Embryonic facial prominence (tissue), 1 donor: ENCODE measurements at regions not wholly inside any gene's neighbourhood (a gene's known extent, or its start where the extent isn't known, plus 50 kb on each side); places are given as distances from the start of the nearest gene placed in this dataset.

Source experiments
- DNase-seq: peaks from one replicate; pipeline ENCODE4 v3.0.0-alpha.2; 2016; ENCODE audit errors: extremely low spot score

DNA sequence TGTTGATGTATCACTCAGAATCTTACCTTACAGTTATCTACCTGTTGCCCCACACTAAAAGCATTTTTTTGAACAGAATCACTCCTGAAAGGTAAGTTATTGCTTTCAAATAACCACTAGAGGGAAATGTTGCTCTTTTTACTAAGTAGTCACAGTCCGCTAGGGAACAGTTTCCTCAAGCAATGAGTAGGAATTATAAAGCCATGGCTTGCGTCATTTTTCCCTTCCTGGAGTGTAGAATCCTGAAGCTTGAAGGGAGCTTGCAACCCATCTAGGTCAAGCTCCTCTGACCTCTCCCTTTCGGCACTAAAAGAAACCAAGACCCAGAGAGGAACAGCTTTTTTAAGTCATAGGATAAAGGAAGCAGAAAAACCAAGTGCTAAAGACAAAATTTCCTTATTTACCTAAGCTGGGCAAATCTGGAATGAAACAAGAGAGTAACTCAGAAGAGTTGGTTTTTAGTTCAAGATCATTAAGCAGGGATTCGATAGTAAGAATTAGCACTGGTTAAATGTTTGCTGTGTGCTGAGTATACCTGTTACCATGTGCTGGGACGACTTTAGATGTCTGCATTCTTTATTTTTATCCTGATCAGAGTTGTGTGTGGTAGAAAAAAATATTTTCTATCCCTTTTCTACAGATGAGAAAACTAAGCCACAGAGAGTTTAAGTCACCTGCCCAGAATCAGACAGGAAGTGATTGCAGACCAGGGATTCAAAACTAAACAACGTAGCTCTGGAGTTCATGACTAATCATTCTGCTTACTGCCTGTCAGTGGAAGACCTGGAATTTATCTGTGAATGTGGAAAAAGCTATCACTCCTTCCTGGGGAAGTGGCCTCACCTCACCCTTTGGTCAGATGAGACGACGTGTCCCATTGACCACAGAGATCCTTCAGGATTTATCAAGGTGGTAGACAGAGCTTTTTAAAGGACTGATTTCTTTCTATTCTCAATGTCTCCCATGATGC lies 631.5 kb downstream of the RAB28 start:
- DNase-seq: peak; percentile 35

GRCh38 chr4:12846368-12846767 lies 637.8 kb downstream of the RAB28 start:
- no peak for DNase-seq

DNA sequence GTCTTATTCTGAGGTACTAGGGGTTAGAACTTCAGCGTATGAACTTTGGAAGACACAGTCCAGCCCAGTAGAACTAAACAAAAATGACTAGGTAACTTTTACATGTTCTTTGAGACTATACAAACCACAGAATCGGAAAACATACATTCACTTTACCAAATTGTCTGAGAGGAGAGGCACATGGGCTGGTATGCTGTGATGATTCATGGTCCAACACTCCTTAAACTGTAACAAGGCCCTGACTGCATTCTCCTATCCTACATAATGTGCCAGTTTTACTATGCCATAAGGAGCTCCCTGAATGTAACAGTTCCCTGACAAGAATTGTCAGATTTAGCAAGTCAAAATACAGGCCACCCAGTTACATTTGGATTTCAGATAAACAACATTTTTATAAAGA lies 640.0 kb downstream of the RAB28 start:
- no peak for DNase-seq

- no peak for DNase-seq
Observed at GRCh38 chr4:12827966-12828365, 656.2 kb downstream of the RAB28 start.

- DNase-seq: no peak
Observed at GRCh38 chr4:12791536-12791935, 692.6 kb downstream of the RAB28 start.

GRCh38 chr4:12787261-12787660 lies 696.9 kb downstream of the RAB28 start:
- no peak for DNase-seq

- DNase-seq: no peak
Observed at GRCh38 chr4:12778706-12779105, 705.4 kb downstream of the RAB28 start.

DNA sequence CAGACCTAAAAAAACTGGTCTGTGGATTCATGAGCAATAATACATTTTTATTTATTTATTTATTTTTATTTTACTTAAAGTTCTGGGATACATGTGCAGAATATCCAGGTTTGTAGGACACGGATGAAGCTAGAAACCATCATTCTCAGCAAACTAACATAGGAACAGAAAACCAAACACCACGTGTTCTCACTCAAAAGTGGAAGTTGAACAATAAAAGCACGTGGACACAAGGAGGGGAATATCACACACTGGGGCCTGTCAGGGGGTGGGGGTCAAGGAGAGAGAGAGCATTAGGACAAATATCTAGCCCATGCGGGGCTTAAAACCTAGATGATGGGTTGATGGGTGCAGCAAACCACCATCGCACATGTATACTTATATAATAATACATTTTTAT lies 705.9 kb downstream of the RAB28 start:
- DNase-seq: no peak

GRCh38 chr4:12770351-12770750 lies 713.8 kb downstream of the RAB28 start:
- DNase-seq: no peak

DNA sequence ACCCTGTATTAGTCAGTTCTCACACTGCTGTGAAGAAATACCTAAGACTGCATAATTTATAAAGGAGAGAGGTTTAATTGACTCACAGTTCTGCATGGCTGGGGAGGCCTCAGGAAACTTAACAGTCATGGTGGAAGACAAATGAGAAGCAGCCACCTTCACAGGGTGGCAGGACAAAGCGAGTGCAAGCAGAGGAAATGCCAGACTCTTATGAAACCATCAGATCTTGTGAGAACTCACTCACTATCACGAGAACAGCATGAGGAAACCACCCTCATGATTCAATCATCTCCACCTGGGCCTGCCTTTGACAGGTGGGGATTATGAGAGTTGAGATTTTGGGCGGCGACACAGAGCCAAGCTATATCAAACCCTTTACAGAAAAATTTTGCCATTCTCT lies 722.4 kb downstream of the RAB28 start:
- DNase-seq: no peak

DNA sequence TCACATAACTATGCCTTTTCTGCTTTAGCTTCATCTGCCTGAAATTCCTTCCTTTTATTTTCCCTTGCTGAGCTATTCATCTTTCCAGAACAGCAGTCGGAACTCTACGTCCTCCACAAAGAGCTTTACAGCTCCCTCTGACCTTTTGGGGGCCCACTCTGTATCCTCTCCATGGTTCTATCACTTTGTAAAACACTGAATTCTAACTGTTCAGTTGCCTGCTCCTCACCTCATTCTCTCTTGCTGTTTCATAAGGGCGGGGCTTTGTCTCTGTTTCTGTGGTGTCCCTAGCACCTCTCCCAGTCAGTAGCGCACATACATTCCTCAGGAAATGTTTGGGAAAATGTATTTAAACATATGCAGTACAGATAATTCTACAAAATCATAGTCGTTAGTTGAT lies 737.0 kb downstream of the RAB28 start:
- no peak for DNase-seq

DNA sequence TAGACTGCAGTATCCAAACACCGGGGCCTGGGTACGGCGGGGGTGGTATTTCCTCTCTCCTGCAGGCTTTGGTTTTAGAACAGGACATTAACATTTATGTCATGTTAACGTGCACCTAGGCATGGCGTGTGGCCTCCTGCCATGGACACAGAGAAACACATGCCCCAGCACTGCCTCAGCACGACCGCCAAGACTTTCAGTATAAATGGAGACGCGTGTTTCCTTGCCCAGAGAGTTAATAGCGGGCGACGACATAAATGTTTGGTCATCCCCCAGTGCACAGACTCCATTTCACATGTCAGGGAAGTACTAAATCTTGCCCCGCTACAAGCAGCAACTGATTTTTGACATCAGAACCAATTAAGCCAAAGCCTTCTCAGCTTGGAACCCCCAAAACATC lies 737.9 kb downstream of the RAB28 start:
- DNase-seq: no peak

- DNase-seq: no peak
Observed at GRCh38 chr4:12734586-12734985, 749.6 kb downstream of the RAB28 start.

- no peak for DNase-seq
Observed at GRCh38 chr4:12729384-12729783, 754.8 kb downstream of the RAB28 start.

DNA sequence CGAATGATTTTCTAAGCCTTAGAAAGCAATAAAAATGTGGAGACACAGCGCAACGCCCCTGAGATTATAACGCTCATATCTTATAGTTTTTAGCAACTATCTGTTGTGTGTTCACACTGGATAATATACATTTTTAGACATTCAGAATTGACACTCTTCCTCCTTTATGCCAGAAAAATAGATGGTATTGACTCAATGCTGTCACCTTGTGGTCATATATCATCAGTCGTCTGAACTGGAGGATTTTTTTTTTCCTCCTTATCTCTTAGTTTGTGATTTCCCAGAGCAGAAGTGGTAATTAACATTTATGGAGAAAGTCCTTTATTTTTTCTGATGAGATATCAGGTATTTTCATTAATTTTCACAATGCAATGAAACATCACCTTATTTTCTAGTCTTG lies 759.6 kb downstream of the RAB28 start:
- DNase-seq: no peak

- no peak for DNase-seq
Observed at GRCh38 chr4:12723849-12724447, 760.2 kb downstream of the RAB28 start.

- DNase-seq: no peak
Observed at GRCh38 chr4:12716896-12717295, 767.2 kb downstream of the RAB28 start.

- no peak for DNase-seq
Observed at GRCh38 chr4:12712648-12713339, 771.3 kb downstream of the RAB28 start.

- no peak for DNase-seq
Observed at GRCh38 chr4:12707381-12708175, 776.6 kb downstream of the RAB28 start.

DNA sequence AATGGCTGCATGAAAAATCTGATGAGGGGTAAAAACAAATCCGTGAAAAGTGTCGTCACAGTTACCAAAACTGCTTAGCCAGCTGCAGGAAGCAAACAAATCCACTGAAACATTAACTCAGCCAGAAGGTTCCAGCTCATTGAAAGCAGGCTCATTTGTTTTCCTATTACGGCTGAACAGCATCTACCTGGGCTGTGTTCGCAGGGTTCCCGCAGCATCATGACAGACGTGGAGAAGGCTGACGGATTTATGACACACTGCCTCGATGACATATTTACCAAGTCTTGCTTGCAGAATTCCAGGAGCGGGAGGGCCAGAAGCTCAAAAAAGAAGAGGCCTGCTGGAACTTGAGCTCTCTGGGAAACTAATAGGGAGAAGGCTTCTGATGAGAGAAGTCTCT lies 781.1 kb downstream of the RAB28 start:
- DNase-seq: no peak

DNA sequence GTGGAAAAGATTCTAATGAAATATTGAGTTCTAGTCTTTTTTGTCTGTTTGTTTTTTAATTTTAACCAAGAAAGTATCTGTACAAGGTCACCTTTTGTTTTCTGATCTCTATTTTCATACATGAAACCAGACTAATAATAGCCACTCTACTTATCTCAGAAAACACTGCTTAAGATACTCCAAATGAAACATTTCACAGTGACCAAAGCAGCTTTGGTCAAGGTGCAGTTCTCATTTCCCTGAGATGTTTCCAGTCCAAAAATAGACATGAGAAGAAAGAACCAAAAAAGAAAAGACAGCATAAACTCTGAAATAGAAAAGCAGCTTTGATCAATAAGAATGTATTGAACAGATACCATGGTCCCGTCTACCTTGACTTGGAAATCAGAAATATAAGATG lies 782.8 kb downstream of the RAB28 start:
- no peak for DNase-seq

DNA sequence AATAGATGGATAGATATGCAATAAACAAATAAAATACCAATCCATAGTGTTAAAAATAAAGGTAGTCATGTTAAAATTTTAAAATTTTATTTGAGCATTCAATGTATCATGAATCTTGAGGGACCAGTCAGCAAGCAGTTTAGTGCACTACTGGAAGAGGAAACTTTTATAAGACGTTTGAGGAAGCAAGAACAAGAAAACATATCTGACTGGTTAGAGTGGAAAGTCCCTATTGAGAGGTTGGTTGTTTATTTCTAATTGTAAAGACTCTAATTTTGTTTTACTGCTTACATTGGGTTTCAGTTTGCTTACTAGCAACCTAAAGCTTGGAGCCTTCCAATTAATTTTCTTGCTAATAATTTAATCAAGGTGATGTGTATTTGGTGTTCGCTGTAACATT lies 786.2 kb downstream of the RAB28 start:
- no peak for DNase-seq
